ENCODE measurements at regions not wholly inside any gene's neighbourhood (a gene's known extent, or its start where the extent isn't known, plus 50 kb on each side); places are given as distances from the start of the nearest gene placed in this dataset.

DNA sequence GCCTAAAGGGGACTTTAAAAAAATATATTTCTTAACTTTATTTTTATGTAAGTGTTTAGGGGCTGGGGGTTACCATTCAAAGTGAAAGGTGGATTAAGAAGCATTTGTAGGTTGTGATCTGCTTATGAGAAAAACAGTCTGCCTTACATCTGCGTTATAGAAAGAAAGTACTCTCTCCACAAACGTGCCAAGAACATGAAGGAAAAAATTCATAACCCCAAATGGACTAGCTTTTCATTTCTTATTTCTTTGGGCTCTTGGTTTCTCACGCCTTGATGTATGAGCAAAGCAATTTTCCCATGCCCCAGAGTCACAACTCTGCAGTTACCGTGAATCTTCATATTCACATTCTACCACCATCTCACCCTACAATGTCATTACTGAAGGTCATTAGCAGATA is 1165.1 kb upstream of the ADGRL4 start:
- ATAC-seq (ENCODE audit: insufficient number of reproducible peaks, low FRiP score, low read depth) (no peak), DNase-seq (ENCODE audit: low spot score) (no peak)
- Histone ChIP-seq H3K4me3 (no peak overlapping the region), H3K27ac (no peak overlapping the region), H3K27me3 (replicated peaks; ENCODE audit: insufficient read depth) (no peaks in the 10 kb centered on the region), H3K9me3 (no peaks in the 10 kb centered on the region), H3K4me1 (ENCODE audit: control insufficient read depth in 1 of 2, low read depth in 2 of 2) (no peaks in the 10 kb centered on the region), H3K36me3 (no peaks in the 10 kb centered on the region)
- TF ChIP-seq, protein P1, sequence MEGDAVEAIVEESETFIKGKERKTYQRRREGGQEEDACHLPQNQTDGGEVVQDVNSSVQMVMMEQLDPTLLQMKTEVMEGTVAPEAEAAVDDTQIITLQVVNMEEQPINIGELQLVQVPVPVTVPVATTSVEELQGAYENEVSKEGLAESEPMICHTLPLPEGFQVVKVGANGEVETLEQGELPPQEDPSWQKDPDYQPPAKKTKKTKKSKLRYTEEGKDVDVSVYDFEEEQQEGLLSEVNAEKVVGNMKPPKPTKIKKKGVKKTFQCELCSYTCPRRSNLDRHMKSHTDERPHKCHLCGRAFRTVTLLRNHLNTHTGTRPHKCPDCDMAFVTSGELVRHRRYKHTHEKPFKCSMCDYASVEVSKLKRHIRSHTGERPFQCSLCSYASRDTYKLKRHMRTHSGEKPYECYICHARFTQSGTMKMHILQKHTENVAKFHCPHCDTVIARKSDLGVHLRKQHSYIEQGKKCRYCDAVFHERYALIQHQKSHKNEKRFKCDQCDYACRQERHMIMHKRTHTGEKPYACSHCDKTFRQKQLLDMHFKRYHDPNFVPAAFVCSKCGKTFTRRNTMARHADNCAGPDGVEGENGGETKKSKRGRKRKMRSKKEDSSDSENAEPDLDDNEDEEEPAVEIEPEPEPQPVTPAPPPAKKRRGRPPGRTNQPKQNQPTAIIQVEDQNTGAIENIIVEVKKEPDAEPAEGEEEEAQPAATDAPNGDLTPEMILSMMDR (IDR thresholded peaks at IDR 0.05): no peak

DNA sequence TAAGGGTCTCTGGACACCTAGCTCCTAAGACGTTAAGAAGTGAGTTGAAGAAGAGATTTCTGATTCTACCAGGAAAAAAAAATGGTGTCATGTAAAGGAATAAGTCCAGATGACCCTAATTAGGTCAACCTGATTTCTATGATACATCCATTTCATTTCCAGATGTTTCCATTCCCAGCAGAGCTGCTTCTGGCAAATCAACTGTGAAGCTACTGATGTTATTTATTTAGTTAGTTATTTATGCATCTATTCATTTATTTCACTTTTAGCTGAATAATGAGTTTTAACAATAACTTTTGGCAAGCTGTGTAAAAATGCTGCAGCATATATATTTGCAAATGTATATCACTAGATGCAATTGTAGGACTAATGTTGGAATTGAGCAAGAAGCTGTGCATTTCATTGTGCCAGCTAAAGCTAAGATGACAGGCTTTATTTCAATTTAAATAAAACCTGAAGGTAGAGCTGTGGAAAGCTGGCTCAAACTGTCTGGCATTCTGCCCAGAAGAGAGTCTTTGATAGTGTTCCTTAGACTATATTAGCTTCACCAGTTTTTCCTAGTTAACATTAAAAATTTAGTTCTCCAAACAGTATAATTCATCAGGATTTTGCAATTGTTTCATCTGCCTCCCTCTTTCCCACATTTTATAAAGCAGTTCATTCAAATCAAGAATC is 1164.4 kb upstream of the ADGRL4 start:
- Histone ChIP-seq H3K4me1 (ENCODE audit: control insufficient read depth in 1 of 2, low read depth in 2 of 2) (no peaks in the 10 kb centered on the region), H3K27ac (no peak overlapping the region), H3K9me3 (no peaks in the 10 kb centered on the region), H3K36me3 (no peaks in the 10 kb centered on the region), H3K27me3 (replicated peaks; ENCODE audit: insufficient read depth) (no peaks in the 10 kb centered on the region), H3K4me3 (no peak overlapping the region)
- DNase-seq (ENCODE audit: low spot score): no peak
- TF ChIP-seq, protein P1 (IDR thresholded peaks at IDR 0.05): no peak
- no peak for ATAC-seq (ENCODE audit: insufficient number of reproducible peaks, low FRiP score, low read depth)

DNA sequence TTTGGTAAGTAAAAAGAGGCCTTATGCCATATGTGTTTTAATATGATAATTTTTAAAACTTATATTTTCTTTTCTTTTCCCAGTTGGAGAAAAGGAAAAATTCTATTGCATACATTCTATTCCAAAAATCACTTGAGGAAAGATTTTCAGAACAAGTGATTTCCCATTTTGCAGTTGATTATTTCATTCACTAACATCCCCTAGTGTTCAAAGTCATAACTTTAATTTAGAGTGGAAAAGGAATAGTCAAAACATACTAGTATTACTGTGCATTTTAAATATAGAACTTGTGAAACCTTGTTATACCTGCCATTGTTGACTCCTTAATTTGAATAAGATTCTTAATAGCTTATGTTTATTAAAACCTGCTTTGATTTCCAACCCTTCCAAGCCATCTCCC is 1157.6 kb upstream of the ADGRL4 start:
- Histone ChIP-seq H3K27ac (no peak overlapping the region), H3K4me1 (ENCODE audit: control insufficient read depth in 1 of 2, low read depth in 2 of 2) (no peaks in the 10 kb centered on the region), H3K27me3 (replicated peaks; ENCODE audit: insufficient read depth) (no peaks in the 10 kb centered on the region), H3K36me3 (no peaks in the 10 kb centered on the region), H3K4me3 (no peak overlapping the region), H3K9me3 (no peaks in the 10 kb centered on the region)
- DNase-seq (ENCODE audit: low spot score) (no peak), ATAC-seq (ENCODE audit: insufficient number of reproducible peaks, low FRiP score, low read depth) (no peak)
- TF ChIP-seq, protein P1 (IDR thresholded peaks at IDR 0.05): no peak

DNA sequence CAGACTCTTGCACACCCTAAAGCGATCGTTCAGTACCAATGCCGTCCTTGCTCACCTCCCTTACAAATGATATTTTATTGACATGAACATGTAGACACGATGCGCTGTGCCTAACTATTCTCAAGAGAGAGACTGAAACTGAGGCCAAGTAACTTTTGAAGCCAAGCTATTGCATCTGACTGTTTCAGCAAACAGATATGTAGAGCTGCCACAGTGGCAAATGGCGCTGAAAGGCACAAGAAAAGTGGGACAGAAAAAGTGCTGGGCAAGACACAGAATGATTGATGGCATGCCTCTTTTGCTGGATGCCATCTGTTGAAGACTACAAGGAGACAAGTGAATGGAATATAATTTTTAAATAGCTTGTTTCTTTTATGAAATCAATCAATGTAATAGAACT is 1157.2 kb upstream of the ADGRL4 start:
- no peaks in the 10 kb centered on the region for H3K9me3 ChIP-seq
- TF ChIP-seq, protein P1 (IDR thresholded peaks at IDR 0.05): no peak
- H3K36me3 ChIP-seq: no peaks in the 10 kb centered on the region
- ATAC-seq (ENCODE audit: insufficient number of reproducible peaks, low FRiP score, low read depth) (no peak), DNase-seq (ENCODE audit: low spot score) (no peak)
- no peak overlapping the region for H3K4me3 ChIP-seq
- H3K4me1 ChIP-seq (ENCODE audit: control insufficient read depth in 1 of 2, low read depth in 2 of 2): no peaks in the 10 kb centered on the region
- no peak overlapping the region for H3K27ac ChIP-seq
- H3K27me3 ChIP-seq (replicated peaks; ENCODE audit: insufficient read depth): no peaks in the 10 kb centered on the region

DNA sequence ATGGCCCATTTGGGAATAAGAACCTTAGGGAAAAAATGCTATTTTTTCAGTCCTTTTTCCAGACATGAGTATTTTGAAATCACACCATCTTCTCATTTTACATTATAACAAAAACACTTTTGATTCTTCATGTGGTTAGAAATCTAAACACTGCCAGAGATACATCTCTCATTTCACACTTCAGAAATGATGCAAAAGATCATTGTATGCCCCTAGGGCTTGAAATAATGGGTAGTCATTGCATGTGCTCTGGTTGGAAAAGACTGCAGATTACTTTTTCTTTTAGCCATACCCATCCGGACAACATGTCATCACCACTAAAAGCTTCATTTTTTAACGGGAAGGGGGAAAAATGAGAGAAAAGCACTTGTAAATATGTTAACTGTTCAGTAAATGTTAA is 1152.2 kb upstream of the ADGRL4 start:
- H3K4me1 ChIP-seq (ENCODE audit: control insufficient read depth in 1 of 2, low read depth in 2 of 2): no peaks in the 10 kb centered on the region
- H3K4me3 ChIP-seq: no peak overlapping the region
- no peaks in the 10 kb centered on the region for H3K9me3 ChIP-seq
- ATAC-seq (ENCODE audit: insufficient number of reproducible peaks, low FRiP score, low read depth): no peak
- DNase-seq (ENCODE audit: low spot score): no peak
- no peaks in the 10 kb centered on the region for H3K36me3 ChIP-seq
- TF ChIP-seq, protein P1 (IDR thresholded peaks at IDR 0.05): no peak
- H3K27ac ChIP-seq: no peak overlapping the region
- no peaks in the 10 kb centered on the region for H3K27me3 ChIP-seq (replicated peaks; ENCODE audit: insufficient read depth)
